HepG2 (cell line): ENCODE measurements at regions not wholly inside any gene's neighbourhood (a gene's known extent, or its start where the extent isn't known, plus 50 kb on each side); places are given as distances from the start of the nearest gene placed in this dataset.
"Not testable (repeated sequence)": the region's sequence is repeated elsewhere in the genome, so short reads cannot be mapped to it uniquely, and the experiment has no call there.

Source experiments
- BHLHE40 ChIP-seq: IDR thresholded peaks from 2 replicates; pipeline ENCODE4 v1.6.1; 2011; ENCODE audit warnings: low read length, improper control_type of control experiment
- GPBP1L1 ChIP-seq: sonication (generic); formaldehyde crosslinking; IDR thresholded peaks from 2 replicates; pipeline ENCODE4 v1.5.0; 2020; ENCODE audit warnings: mild to moderate bottlenecking, missing genetic modification reagents
- MEIS2 ChIP-seq: sonication (generic); formaldehyde crosslinking; IDR thresholded peaks from 2 replicates; pipeline ENCODE4 v1.9.0; 2021; ENCODE audit warnings: mild to moderate bottlenecking, missing genetic modification reagents
- PHF20 ChIP-seq: sonication (generic); formaldehyde crosslinking; IDR thresholded peaks from 2 replicates; pipeline ENCODE4 v1.5.0; 2020; ENCODE audit warnings: mild to moderate bottlenecking, missing genetic modification reagents
- POLR2A ChIP-seq, 2 experiments: IDR thresholded peaks; 2 replicates each; pipeline ENCODE4 v1.6.1; 2011; ENCODE audit warnings: low read depth in 2 of 2, low read length in 2 of 2, mild to moderate bottlenecking in 1 of 2, moderate library complexity in 1 of 2; ENCODE audit not compliant: insufficient read depth in 1 of 2
- REST ChIP-seq, 2 experiments: IDR thresholded peaks; 2 replicates each; pipeline ENCODE4 v1.6.1; 2011 to 2012; ENCODE audit warnings: low read length in 2 of 2, borderline replicate concordance in 1 of 2, low read depth in 1 of 2, mild to moderate bottlenecking in 1 of 2, moderate library complexity in 1 of 2
- RFX5 ChIP-seq: IDR thresholded peaks from 2 replicates; pipeline ENCODE4 v1.6.1; 2011; ENCODE audit warnings: low read depth, low read length, improper control_type of control experiment
- SKIL ChIP-seq: sonication (generic); formaldehyde crosslinking; IDR thresholded peaks from 2 replicates; pipeline ENCODE4 v1.8.0; 2022; ENCODE audit warnings: missing genetic modification reagents, mild to moderate bottlenecking, moderate library complexity, borderline replicate concordance
- SMAD3 ChIP-seq: sonication (generic); formaldehyde crosslinking; IDR thresholded peaks from 2 replicates; pipeline ENCODE4 v1.4.0; 2020; ENCODE audit warnings: missing genetic modification reagents
- TBP ChIP-seq: sonication (generic); formaldehyde crosslinking; IDR thresholded peaks from 2 replicates; pipeline ENCODE4 v1.5.0; 2020; ENCODE audit warnings: missing genetic modification reagents
- TRIM24 ChIP-seq: sonication (generic); formaldehyde crosslinking; IDR thresholded peaks from 2 replicates; pipeline ENCODE4 v1.8.0; 2022; ENCODE audit warnings: mild to moderate bottlenecking, missing genetic modification reagents
- ZBTB33 ChIP-seq: sonication (generic); formaldehyde crosslinking; IDR thresholded peaks from 2 replicates; pipeline ENCODE4 v1.4.0; 2020; ENCODE audit warnings: missing genetic modification reagents
- ZBTB4 ChIP-seq: sonication (generic); formaldehyde crosslinking; IDR thresholded peaks from 2 replicates; pipeline ENCODE4 v1.4.0; 2020; ENCODE audit warnings: missing genetic modification reagents, mild to moderate bottlenecking, borderline replicate concordance

GRCh38 chr6:131478740-131479211 is 94.2 kb upstream of the ARG1 start:
- not testable (repeated sequence) for TF ChIP-seq REST (IDR thresholded peaks at IDR 0.05; ENCODE audit: borderline replicate concordance in 1 of 2, low read depth in 1 of 2, low read length in 2 of 2); RFX5; SKIL; POLR2A (IDR thresholded peaks at IDR 0.05; ENCODE audit: insufficient read depth in 1 of 2, low read depth in 2 of 2, low read length in 2 of 2); ZBTB33; TRIM24 (CRISPR knock-in tag); TBP (CRISPR knock-in tag); PHF20; ZBTB4 (CRISPR knock-in tag); BHLHE40; MEIS2 (CRISPR knock-in tag); GPBP1L1; SMAD3
